Retinal pigment epithelial cell (primary cell): ENCODE measurements at regions not wholly inside any gene's neighbourhood (a gene's known extent, or its start where the extent isn't known, plus 50 kb on each side); places are given as distances from the start of the nearest gene placed in this dataset.

ENCODE experiments used
- DNase-seq: peaks from one replicate; pipeline ENCODE4 v3.0.0-alpha.2; 2010; ENCODE audit warnings: low read depth
- H3K4me3 ChIP-seq: 2 replicates; pipeline ENCODE4 v1.5.1; 2011; ENCODE audit warnings: mild to moderate bottlenecking, low read length, control low read depth, moderate library complexity
- CTCF ChIP-seq: conservative IDR thresholded peaks from 2 replicates; pipeline ENCODE4 v1.5.1; 2011; ENCODE audit warnings: low read depth, low read length, control low read depth, inconsistent platforms

GRCh38 chr1:56212143-56212542 is 367.2 kb downstream of the PLPP3 start:
- no peak for DNase-seq
- H3K4me3 ChIP-seq = no peak overlapping the region
- no peak for TF ChIP-seq CTCF

- no peak overlapping the region for H3K4me3 ChIP-seq
- TF ChIP-seq CTCF = no peak
- DNase-seq = no peak
Observed at GRCh38 chr1:56206391-56206790, 373.0 kb downstream of the PLPP3 start.

- H3K4me3 ChIP-seq = no peak overlapping the region
- no peak for DNase-seq
- no peak for TF ChIP-seq CTCF
Observed at GRCh38 chr1:56204206-56204605, 375.2 kb downstream of the PLPP3 start.

GRCh38 chr1:56202796-56203492 is 376.4 kb downstream of the PLPP3 start:
- DNase-seq = no peak
- H3K4me3 ChIP-seq = no peak overlapping the region
- TF ChIP-seq CTCF = no peak

- DNase-seq = no peak
- no peak for TF ChIP-seq CTCF
Observed at GRCh38 chr1:56202186-56202585, 377.2 kb downstream of the PLPP3 start.

GRCh38 chr1:56200896-56201295 is 378.5 kb downstream of the PLPP3 start:
- DNase-seq = no peak
- no peak overlapping the region for H3K4me3 ChIP-seq
- TF ChIP-seq CTCF = no peak

More at GRCh38 chr1:56202186-56202585, 377.2 kb downstream of the PLPP3 start:
- no peak overlapping the region for H3K4me3 ChIP-seq

GRCh38 chr1:56200442-56200841 is 378.9 kb downstream of the PLPP3 start:
- no peak for TF ChIP-seq CTCF
- DNase-seq = no peak
- H3K4me3 ChIP-seq = no peak overlapping the region
